ENCODE measurements at regions not wholly inside any gene's neighbourhood (a gene's known extent, or its start where the extent isn't known, plus 50 kb on each side); places are given as distances from the start of the nearest gene placed in this dataset.

GRCh38 chr3:40841131-40841530 lies 316.4 kb downstream of the ZNF621 start:
- TF ChIP-seq EZH2 (IDR thresholded peaks at IDR 0.05; ENCODE audit: low read depth, low read length, severe bottlenecking) (no peak), BACH1 (IDR thresholded peaks at IDR 0.05; ENCODE audit: low read length) (no peak), EGR1 (IDR thresholded peaks at IDR 0.05; ENCODE audit: borderline replicate concordance, low read depth, low read length) (no peak), MAX (IDR thresholded peaks at IDR 0.05) (no peak), CTCF (IDR thresholded peaks at IDR 0.05; ENCODE audit: control extremely low read depth in 1 of 3, insufficient read depth in 1 of 3, low read depth in 1 of 3, low read length in 3 of 3) (no peak), RFX5 (IDR thresholded peaks at IDR 0.05; ENCODE audit: borderline replicate concordance, low read depth, low read length) (no peak), SIN3A (conservative IDR thresholded peaks at IDR 0.05 in 1 of 2, IDR thresholded peaks at IDR 0.05 in 1 of 2; ENCODE audit: low read depth in 1 of 2, low read length in 2 of 2) (no peak), EP300 (IDR thresholded peaks at IDR 0.05; ENCODE audit: borderline replicate concordance in 1 of 2, low read depth in 2 of 2, low read length in 2 of 2) (no peak), KDM1A (IDR thresholded peaks at IDR 0.05; ENCODE audit: borderline replicate concordance, low read length) (no peak), POLR2AphosphoS5 (IDR thresholded peaks at IDR 0.05; ENCODE audit: low read depth, low read length) (no peak), NRF1 (IDR thresholded peaks at IDR 0.05; ENCODE audit: low read depth, low read length) (no peak), RNF2 (IDR thresholded peaks at IDR 0.05; ENCODE audit: borderline replicate concordance, low read depth, low read length, missing control alignments, poor library complexity, severe bottlenecking) (no peak)
